K562 (cell line): ENCODE measurements at regions not wholly inside any gene's neighbourhood (a gene's known extent, or its start where the extent isn't known, plus 50 kb on each side); places are given as distances from the start of the nearest gene placed in this dataset.

Source experiments
- ATAC-seq: fragments of 200-7000 bp; cut with Tn5 transposase; 3 replicates; pipeline ENCODE4 v1.9.1; 2020; ENCODE audit warnings: moderate library complexity
- BruUV-seq: library from RNA; stranded (reverse); fragments of 400-500 nt; replicated peaks from 2 replicates; lab custom pipeline; 2021; lab: Mats Ljungman, UMichigan
- CTCF ChIA-PET: fragments of 300-600 bp; formaldehyde crosslinking; extraction: SDS; loops from one replicate; lab custom pipeline; 2021; ENCODE audit warnings: low intra/inter-chr PET ratio; lab: Yijun Ruan, JAX
- POLR2A ChIA-PET: fragments of 300-600, 350-650 bp; sonication (Branson Sonifier 250); formaldehyde crosslinking; extraction: SDS; loops from one replicate; lab custom pipeline; 2021; ENCODE audit warnings: antibody characterized with exemption, inconsistent platforms; lab: Yijun Ruan, JAX
- DNase-seq, 4 experiments: peaks; one replicate each; pipeline versions ENCODE4 v3.0.0 to v3.0.0-alpha.2; 2011 to 2018; ENCODE audit warnings: low spot score in 3 of 4, mixed read lengths in 3 of 4; ENCODE audit errors: extremely low read depth in 1 of 4
- FAIRE-seq: peaks from 2 replicates; lab custom pipeline; 2011; peaks lifted over from hg19 to GRCh38; lab: Jason Lieb, UNC
- H2AFZ ChIP-seq: 2 replicates; pipeline ENCODE4 v1.6.0; 2011; ENCODE audit warnings: low read depth, low read length, control low read depth, inconsistent platforms
- H3K27ac ChIP-seq: fragments of 200-600 bp; 3 replicates; pipeline ENCODE4 v1.8.0; 2011; ENCODE audit warnings: low read depth, mild to moderate bottlenecking, control low read depth, inconsistent platforms, low read length, moderate library complexity, mixed read lengths; ENCODE audit errors: extremely low read depth
- H3K27me3 ChIP-seq, 2 experiments: fragments of 300-600 bp in 1 of 2; 2 replicates in 1 of 2; 3 replicates in 1 of 2; pipeline versions ENCODE4 v1.6.0 to v1.8.0; 2011; ENCODE audit warnings: inconsistent platforms in 2 of 2, low read length in 2 of 2, mild to moderate bottlenecking in 1 of 2, mixed read lengths in 1 of 2, moderate library complexity in 1 of 2; ENCODE audit not compliant: control insufficient read depth in 2 of 2, insufficient read depth in 2 of 2
- H3K36me3 ChIP-seq: fragments of 300-600 bp; 3 replicates; pipeline ENCODE4 v1.8.0; 2011; ENCODE audit warnings: mild to moderate bottlenecking, low read length, inconsistent platforms; ENCODE audit not compliant: control insufficient read depth, insufficient read depth
- H3K4me1 ChIP-seq, 2 experiments: fragments of 200-600 bp in 1 of 2; replicated peaks in 1 of 2; 2 replicates in 1 of 2; 3 replicates in 1 of 2; pipeline versions ENCODE4 v1.5.1 to v1.8.0; 2011; ENCODE audit warnings: inconsistent platforms in 2 of 2, low read length in 2 of 2, mild to moderate bottlenecking in 1 of 2, mixed read lengths in 1 of 2, moderate library complexity in 1 of 2; ENCODE audit not compliant: control insufficient read depth in 2 of 2, insufficient read depth in 2 of 2
- H3K4me2 ChIP-seq: 2 replicates; pipeline ENCODE4 v1.6.1; 2011; ENCODE audit warnings: low read length, control low read depth, inconsistent platforms, mixed read lengths; ENCODE audit not compliant: insufficient read depth
- H3K4me3 ChIP-seq: fragments of 200-600 bp; sonication (generic), shearing (Covaris generic); 2 replicates; pipeline ENCODE4 v1.5.1; 2016; ENCODE audit warnings: control low read depth, inconsistent platforms
- H3K79me2 ChIP-seq: fragments of 200-600 bp; 3 replicates; pipeline ENCODE4 v1.8.0; 2011; ENCODE audit warnings: low read length, inconsistent platforms; ENCODE audit not compliant: control insufficient read depth, insufficient read depth
- H3K9ac ChIP-seq, 2 experiments: 2 replicates each; pipeline versions ENCODE4 v1.6.0 to v1.6.1; 2011; ENCODE audit warnings: low read depth in 2 of 2, low read length in 2 of 2, control low read depth in 1 of 2, inconsistent platforms in 1 of 2, mild to moderate bottlenecking in 1 of 2, mixed read lengths in 1 of 2; ENCODE audit not compliant: insufficient read depth in 1 of 2
- H3K9me1 ChIP-seq: one replicate; pipeline ENCODE4 v1.6.0; 2011; ENCODE audit warnings: inconsistent platforms, mild to moderate bottlenecking, low read length, moderate library complexity; ENCODE audit not compliant: control insufficient read depth, insufficient read depth
- H3K9me3 ChIP-seq: replicated peaks from 2 replicates; pipeline ENCODE4 v1.5.1; 2011; ENCODE audit warnings: low read depth, low read length, inconsistent platforms; ENCODE audit not compliant: control insufficient read depth, insufficient read depth
- H4K20me1 ChIP-seq: replicated peaks from 2 replicates; pipeline ENCODE4 v1.6.1; 2011; ENCODE audit warnings: low read length, inconsistent platforms, mixed read lengths; ENCODE audit not compliant: control insufficient read depth, insufficient read depth
- ELF2 ChIP-seq: fragments of 250-450 bp; sonication (Bioruptor Pico); IDR thresholded peaks from 2 replicates; pipeline ENCODE4 v1.5.0; 2021; ENCODE audit warnings: mild to moderate bottlenecking
- EZH2 ChIP-seq: IDR thresholded peaks from 2 replicates; pipeline ENCODE4 v1.6.1; 2012; ENCODE audit warnings: low read depth, mild to moderate bottlenecking, inconsistent platforms, low read length, borderline replicate concordance
- FOXK2 ChIP-seq, 2 experiments: fragments of 450-650 bp; IDR thresholded peaks in 1 of 2; conservative IDR thresholded peaks in 1 of 2; 2 replicates each; pipeline ENCODE4 v1.6.1; 2016; ENCODE audit warnings: low read depth in 2 of 2, mild to moderate bottlenecking in 1 of 2
- L3MBTL2 ChIP-seq: fragments of 450-650 bp; IDR thresholded peaks from 2 replicates; pipeline ENCODE4 v1.6.1; 2016; ENCODE audit warnings: mild to moderate bottlenecking, moderate library complexity
- MBD2 ChIP-seq: sonication (generic); IDR thresholded peaks from 2 replicates; pipeline ENCODE4 v1.6.1; 2016; ENCODE audit warnings: low read depth, borderline replicate concordance
- NBN ChIP-seq: fragments of 450-650 bp; IDR thresholded peaks from 2 replicates; pipeline ENCODE4 v1.6.1; 2016; ENCODE audit warnings: low read depth, mild to moderate bottlenecking
- NKRF ChIP-seq: fragments of 450-650 bp; IDR thresholded peaks from 2 replicates; pipeline ENCODE4 v1.6.1; 2016; ENCODE audit warnings: borderline replicate concordance
- NR2C1 ChIP-seq, 2 experiments: fragments of 450-650 bp; IDR thresholded peaks; 2 replicates each; pipeline ENCODE4 v1.6.1; 2017; ENCODE audit warnings: mild to moderate bottlenecking in 2 of 2, antibody characterized with exemption in 1 of 2, inconsistent platforms in 1 of 2, missing compliant biosample characterization in 1 of 2, missing genetic modification characterization in 1 of 2
- PBX2 ChIP-seq, 2 experiments: IDR thresholded peaks in 1 of 2; conservative IDR thresholded peaks in 1 of 2; 2 replicates each; pipeline ENCODE4 v1.6.1; 2016; ENCODE audit warnings: low read depth in 2 of 2, mild to moderate bottlenecking in 1 of 2, missing compliant biosample characterization in 1 of 2, missing genetic modification characterization in 1 of 2, moderate library complexity in 1 of 2
- PCBP2 ChIP-seq: fragments of 200-400 bp; formaldehyde crosslinking; IDR thresholded peaks from 2 replicates; pipeline ENCODE4 v1.6.1; 2018; ENCODE audit warnings: low read length, low read depth, mild to moderate bottlenecking, moderate library complexity; ENCODE audit not compliant: poor library complexity, severe bottlenecking
- SNRNP70 ChIP-seq: fragments of 200-400 bp; formaldehyde crosslinking; optimal IDR thresholded peaks from 2 replicates; pipeline ENCODE3; 2017; ENCODE audit warnings: low read depth, low read length
- ZNF551 ChIP-seq: fragments of 250-450 bp; sonication (Bioruptor Pico); IDR thresholded peaks from 2 replicates; pipeline ENCODE4 v1.5.0; 2021; ENCODE audit warnings: mild to moderate bottlenecking, moderate library complexity
- ZNF696 ChIP-seq: fragments of 250-450 bp; sonication (Bioruptor Pico); conservative IDR thresholded peaks from 2 replicates; pipeline ENCODE4 v1.4.0; 2020; ENCODE audit warnings: mild to moderate bottlenecking, moderate library complexity
- WGBS: fragments of 100-300 bp; shearing (Covaris generic); methylation state at CpG from one replicate; pipeline ENCODE4 v1.1.6; 2016; ENCODE audit warnings: low coverage, mixed read lengths; ENCODE audit not compliant: insufficient coverage; ENCODE audit errors: missing lambda C conversion rate; 5-methylcytosine and 5-hydroxymethylcytosine counted together
- in situ Hi-C: fragments of 300-500 bp; cut with MboI; formaldehyde crosslinking; loops from 4 replicates; pipeline ENCODE4 v1.15.0; 2018; ENCODE audit warnings: inconsistent platforms, mixed read lengths
- intact Hi-C: fragments of 100-400 bp; cut with micrococcal nuclease; formaldehyde crosslinking; loops from 2 replicates; pipeline ENCODE4 v1.14.2; 2022
- TF ChIP-seq, protein P1 (sequence below), 2 experiments: IDR thresholded peaks; 2 replicates each; pipeline ENCODE4 v1.6.1; 2012; ENCODE audit warnings: improper control_type of control experiment in 2 of 2, low read depth in 2 of 2, low read length in 2 of 2, borderline replicate concordance in 1 of 2

DNA sequence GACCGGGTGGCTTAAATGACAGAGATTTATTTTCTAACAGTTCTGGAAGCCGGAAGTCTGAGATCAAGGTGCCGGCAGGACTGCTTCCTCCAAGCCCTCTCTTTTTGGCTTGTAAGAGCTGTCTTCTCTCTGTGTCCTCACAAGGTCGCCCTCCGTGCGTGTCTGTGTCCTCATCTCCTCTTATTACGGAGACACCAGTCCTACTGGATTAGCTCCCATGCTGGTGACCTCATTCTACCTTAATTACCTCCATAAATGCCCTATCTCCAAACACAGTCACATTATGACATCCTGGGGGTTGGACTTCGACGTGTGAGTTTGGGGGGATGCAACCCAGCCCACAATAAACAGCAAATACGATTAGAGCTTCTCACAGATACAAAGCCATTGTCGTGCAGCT lies 161.5 kb downstream of the FOXL1 start (continued):
- TF ChIP-seq, protein P1, sequence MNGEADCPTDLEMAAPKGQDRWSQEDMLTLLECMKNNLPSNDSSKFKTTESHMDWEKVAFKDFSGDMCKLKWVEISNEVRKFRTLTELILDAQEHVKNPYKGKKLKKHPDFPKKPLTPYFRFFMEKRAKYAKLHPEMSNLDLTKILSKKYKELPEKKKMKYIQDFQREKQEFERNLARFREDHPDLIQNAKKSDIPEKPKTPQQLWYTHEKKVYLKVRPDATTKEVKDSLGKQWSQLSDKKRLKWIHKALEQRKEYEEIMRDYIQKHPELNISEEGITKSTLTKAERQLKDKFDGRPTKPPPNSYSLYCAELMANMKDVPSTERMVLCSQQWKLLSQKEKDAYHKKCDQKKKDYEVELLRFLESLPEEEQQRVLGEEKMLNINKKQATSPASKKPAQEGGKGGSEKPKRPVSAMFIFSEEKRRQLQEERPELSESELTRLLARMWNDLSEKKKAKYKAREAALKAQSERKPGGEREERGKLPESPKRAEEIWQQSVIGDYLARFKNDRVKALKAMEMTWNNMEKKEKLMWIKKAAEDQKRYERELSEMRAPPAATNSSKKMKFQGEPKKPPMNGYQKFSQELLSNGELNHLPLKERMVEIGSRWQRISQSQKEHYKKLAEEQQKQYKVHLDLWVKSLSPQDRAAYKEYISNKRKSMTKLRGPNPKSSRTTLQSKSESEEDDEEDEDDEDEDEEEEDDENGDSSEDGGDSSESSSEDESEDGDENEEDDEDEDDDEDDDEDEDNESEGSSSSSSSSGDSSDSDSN (IDR thresholded peaks at IDR 0.05; ENCODE audit: borderline replicate concordance in 1 of 2, low read depth in 2 of 2, low read length in 2 of 2), result no peak
- TF ChIP-seq PBX2 (CRISPR knock-in tag; IDR thresholded peaks at IDR 0.05; ENCODE audit: low read depth), result no peak
- TF ChIP-seq PBX2 (tag; conservative IDR thresholded peaks at IDR 0.05; ENCODE audit: low read depth), result no peak
- TF ChIP-seq NBN, result no peak

- peaks cover 40 to 62% of the 10 kb centered on the region in 2 experiments; a peak in 4 of 5 replicates for H3K27me3 ChIP-seq
- ATAC-seq, result no peak
- 0 out of 2 replicates have a peak, but pooled peaks cover 3% of the 10 kb centered on the region for H4K20me1 ChIP-seq
- ChIA-PET CTCF (no interaction called here), POLR2A (interaction anchor here (1.0 kb wide), 1 partner anchor 13 kb away, joined by 3 read pairs; no protein-coding TSS in a partner anchor)
- no peaks in the 10 kb centered on the region; a peak in 1 of 5 replicates for H3K4me1 ChIP-seq
- FAIRE-seq, result no peak
- no peaks in the 10 kb centered on the region for H3K36me3 ChIP-seq
- no peak overlapping the region for H3K27ac ChIP-seq
- H3K79me2 ChIP-seq, result no peaks in the 10 kb centered on the region
- H3K4me2 ChIP-seq, result no peak overlapping the region
- DNase-seq, result no peak
- H3K9me1 ChIP-seq, result no peaks in the 10 kb centered on the region
- no peak overlapping the region for H3K4me3 ChIP-seq
- 0% methylated on average over 16 of the region's 17 CpGs for WGBS
- no TSS peak for BruUV-seq
- intact Hi-C loops, result no loop called here
- no peaks in the 10 kb centered on the region for H3K9me3 ChIP-seq
- in situ Hi-C loops, result no loop called here
- no peak overlapping the region for H2AFZ ChIP-seq
- no peak overlapping the region for H3K9ac ChIP-seq
- no peak for TF ChIP-seq SNRNP70
- TF ChIP-seq L3MBTL2, result no peak
- no peak for TF ChIP-seq ZNF696 (CRISPR knock-in tag)
- no peak for TF ChIP-seq ZNF551 (CRISPR knock-in tag)
- TF ChIP-seq NKRF, result no peak
- no peak for TF ChIP-seq NR2C1 (IDR thresholded peaks at IDR 0.05)
- TF ChIP-seq NR2C1 (tag; IDR thresholded peaks at IDR 0.05), result no peak
- no peak for TF ChIP-seq MBD2
- TF ChIP-seq FOXK2 (conservative IDR thresholded peaks at IDR 0.05 in 1 of 2, IDR thresholded peaks at IDR 0.05 in 1 of 2; ENCODE audit: low read depth in 2 of 2), result no peak
- no peak for TF ChIP-seq EZH2
- TF ChIP-seq ELF2, result no peak
- TF ChIP-seq PCBP2, result no peak
Observed at GRCh38 chr16:86740298-86740697, 161.9 kb downstream of the FOXL1 start.
